OCI-LY7 (cell line): ENCODE measurements at regions not wholly inside any gene's neighbourhood (a gene's known extent, or its start where the extent isn't known, plus 50 kb on each side); places are given as distances from the start of the nearest gene placed in this dataset.

ENCODE experiments used
- CTCF ChIP-seq: fragments of 200-600 bp; sonication (generic); conservative IDR thresholded peaks from 2 replicates; pipeline ENCODE4 v1.5.1; 2014; ENCODE audit warnings: mild to moderate bottlenecking, antibody characterized with exemption, low read length, moderate library complexity, mixed read lengths
- EZH2phosphoT487 ChIP-seq: fragments of 200-600 bp; sonication (generic); IDR thresholded peaks from 2 replicates; pipeline ENCODE4 v1.6.1; 2018; ENCODE audit warnings: low read depth, borderline replicate concordance, mild to moderate bottlenecking, mixed run types, antibody characterized with exemption, low read length, moderate library complexity, mixed read lengths

- TF ChIP-seq CTCF, result no peak
- no peak for TF ChIP-seq EZH2phosphoT487
These were observed 405.7 kb upstream of the NPAP1 start for GRCh38 chr15:24269923-24270322.
